M059J (cell line): ENCODE measurements at regions not wholly inside any gene's neighbourhood (a gene's known extent, or its start where the extent isn't known, plus 50 kb on each side); places are given as distances from the start of the nearest gene placed in this dataset.
"Not testable (repeated sequence)": the region's sequence is repeated elsewhere in the genome, so short reads cannot be mapped to it uniquely, and the experiment has no call there.

Source experiments
- DNase-seq: peaks from one replicate; pipeline ENCODE4 v3.0.0-alpha.2; 2012; ENCODE audit warnings: low read depth

GRCh38 chr7:81183326-81183725, 264.5 kb upstream of the SEMA3C start:
- DNase-seq: no peak

- DNase-seq: peak; percentile 62
Measured at GRCh38 chr7:81182056-81182455, 263.2 kb upstream of the SEMA3C start.

DNA sequence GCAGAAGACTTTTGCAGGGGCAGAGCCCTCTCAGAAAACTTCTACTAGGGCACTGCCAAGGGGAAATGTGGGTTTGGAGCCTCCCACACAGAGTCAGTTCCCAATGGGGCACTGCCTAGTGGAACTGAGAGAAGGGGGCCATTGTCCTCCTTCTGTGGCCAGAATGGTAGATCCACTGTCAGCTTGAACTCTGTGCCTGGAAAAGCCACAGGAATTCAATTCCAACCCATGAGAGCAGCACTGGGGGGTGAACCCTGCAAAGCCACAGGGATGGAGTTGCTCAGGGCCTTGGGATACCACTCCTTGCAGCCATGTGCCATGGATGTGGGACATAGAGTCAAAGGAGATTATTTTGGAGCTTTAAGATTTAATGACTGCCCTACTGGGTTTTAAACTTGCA, 262.2 kb upstream of the SEMA3C start:
- DNase-seq: peak; percentile 60

- DNase-seq: no peak
Measured at GRCh38 chr7:81180573-81180972, 261.7 kb upstream of the SEMA3C start.

DNA sequence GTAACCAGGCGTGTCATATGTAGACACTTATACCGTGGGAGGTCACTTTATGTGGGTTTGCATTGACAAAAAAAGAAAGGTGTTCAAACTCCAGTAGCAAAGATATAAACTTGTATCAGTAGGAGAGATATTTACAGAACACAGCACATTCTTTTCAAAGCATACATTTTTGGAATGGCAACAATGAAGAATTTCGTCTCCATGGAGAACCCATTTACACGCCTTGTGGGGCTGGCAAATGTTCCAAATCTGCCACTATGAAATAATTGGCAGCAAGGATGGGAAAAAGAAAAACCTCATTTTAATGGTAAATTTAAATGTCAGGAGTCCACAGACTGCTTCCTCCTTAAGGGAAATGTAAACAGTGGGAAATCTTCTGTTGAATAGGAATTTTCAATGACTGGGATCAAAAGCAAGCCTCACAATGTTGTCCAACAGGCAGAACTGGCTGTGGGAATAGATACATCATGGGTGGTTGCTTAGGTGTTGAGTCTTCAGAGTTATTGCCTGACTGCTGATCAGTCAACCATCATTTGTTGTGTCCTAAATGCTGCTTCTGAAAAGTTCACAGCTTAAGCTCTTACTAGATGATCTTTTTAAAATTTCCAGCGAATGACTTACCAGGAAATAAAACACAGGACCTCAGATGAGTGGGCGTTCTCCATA, 256.6 kb upstream of the SEMA3C start:
- no peak for DNase-seq

- peak; percentile 88 for DNase-seq
Measured at GRCh38 chr7:81173766-81174281, 255.0 kb upstream of the SEMA3C start.

DNA sequence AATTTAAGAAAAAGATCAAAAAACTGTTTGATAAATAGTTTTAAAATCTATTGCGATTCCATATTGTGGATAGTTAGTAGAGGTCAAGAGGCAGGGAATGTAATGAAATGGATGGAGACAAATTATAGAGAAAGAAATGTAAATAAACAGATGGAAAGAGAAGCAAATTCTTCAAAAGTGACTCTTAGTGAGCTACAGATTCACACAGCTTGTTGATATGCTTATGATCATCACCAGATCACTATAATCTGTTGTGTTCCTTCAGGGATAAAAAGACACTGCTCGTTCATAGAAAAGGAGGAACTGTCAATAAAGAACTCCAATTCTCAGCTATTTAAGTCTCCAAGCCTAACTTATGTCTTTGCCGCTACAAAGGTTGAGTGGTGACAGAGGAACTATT, 251.4 kb upstream of the SEMA3C start:
- no peak for DNase-seq

DNA sequence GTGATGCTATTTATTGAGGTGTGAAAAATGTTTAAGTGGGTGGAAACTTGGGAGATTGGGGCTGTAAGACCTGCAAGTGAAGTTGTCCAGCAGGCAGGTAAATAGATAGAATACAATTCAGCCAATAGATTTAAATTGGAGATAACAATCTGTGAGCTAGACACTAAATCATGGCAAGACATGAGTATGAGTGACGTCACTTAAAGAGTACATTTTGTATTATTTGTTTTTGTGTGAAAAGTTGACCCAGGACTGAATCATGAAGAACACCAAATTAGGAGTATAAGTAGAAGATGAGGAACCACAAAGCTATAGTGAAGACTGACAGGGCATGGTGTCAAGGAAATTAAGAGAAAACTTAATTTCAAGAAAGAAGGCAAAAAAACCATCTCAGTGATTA, 249.1 kb upstream of the SEMA3C start:
- no peak for DNase-seq

GRCh38 chr7:81165070-81165469, 246.2 kb upstream of the SEMA3C start:
- no peak for DNase-seq

GRCh38 chr7:81162771-81163525, 244.1 kb upstream of the SEMA3C start:
- DNase-seq: peak; percentile 79

GRCh38 chr7:81162234-81162633, 243.4 kb upstream of the SEMA3C start:
- DNase-seq: no peak

DNA sequence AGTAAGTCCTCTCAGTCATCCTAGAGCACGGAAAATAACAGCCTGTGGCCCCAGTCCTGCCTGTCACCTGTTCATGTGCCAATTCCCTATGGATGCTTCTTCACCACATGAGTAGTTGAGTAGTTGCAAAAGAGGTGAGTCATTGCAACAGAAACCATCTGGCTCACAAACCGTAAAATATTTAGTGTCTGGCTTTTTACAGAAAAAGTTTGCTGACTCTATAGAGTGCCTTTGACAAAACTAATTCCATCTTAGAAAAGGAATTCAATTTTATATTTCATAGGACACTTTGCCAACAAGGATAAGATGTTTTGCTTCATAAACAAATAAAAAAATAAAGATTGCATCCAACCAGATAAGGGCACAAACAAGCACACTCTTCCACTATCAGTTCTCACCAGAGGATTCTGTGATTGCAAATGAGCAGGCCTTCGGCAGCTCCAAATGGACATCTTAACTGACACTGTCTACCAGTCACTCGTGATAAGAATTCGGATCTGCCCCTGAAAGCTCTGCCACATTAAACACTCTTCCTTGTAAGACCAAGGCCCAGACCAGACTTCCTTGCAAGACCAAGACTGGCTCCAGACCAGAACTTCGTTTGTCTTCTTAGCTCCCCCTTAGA, 242.7 kb upstream of the SEMA3C start:
- peak; percentile 97 for DNase-seq

DNA sequence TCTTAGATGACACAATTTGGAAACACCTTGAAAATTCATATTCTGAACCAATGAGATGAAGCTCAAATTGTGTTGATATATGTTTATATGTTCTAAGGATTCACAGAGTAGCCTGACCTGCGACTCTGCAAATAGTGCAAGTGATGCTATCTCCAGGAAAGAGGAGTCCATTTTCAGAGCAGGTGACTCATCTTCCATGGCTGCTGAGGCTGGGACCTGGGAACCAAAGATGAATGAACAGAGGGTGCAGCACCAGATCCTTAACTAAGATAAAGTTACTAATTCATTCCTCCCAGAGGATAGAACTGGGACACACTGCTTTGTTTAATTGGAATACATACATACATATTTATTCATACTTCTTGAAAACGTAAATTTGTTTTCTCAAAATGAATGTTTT, 240.6 kb upstream of the SEMA3C start:
- peak; percentile 84 for DNase-seq

DNA sequence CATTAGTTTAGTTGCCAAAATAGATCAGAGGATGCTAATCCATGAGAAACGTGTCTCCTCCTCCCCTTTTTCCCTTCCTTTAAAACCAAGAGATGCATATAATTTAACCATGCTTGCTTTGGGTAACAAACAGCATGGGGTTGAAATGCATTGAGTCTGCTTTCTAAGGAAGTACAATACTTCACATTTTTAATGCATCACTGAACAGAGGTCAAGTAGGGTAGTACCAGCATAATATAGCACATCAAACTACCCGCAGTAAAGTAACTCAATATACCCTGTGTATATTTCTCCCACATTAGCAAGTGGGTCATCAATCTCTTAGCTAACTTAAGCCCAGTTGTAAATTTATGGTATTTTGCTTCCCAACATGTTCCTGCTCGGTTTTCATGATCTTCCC, 239.3 kb upstream of the SEMA3C start:
- no peak for DNase-seq

DNA sequence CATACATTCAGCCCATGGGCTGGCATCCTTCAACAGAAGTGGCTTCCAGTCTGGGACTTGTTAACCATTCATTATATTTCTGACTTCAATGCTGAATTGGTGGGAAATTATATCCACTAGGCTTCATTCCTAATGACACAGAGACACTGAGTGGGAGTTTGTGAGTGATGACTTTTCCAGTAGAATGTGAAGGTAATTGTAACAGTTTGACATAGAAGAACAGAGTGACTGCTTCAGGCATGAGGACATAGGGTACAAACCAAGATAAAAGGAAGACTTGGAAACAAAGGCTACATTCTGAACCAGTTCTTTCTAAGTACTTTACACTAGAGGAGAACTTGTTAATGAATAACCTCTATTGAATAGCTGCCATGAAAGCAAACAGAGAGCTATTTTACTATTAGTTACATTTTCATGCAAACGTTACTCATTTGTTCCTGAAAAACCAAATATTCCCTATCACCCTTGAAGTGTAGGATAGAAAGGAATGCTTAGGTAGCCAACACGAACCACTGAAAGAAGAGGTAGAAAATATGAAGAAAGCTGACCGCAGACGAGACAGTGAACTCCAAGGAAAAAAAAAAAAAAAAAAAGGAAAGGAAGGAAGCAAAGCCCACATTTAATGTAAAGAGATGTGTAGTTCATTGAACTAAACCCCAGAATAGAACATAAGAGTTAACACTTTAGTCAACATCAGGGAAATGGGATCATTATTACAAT, 237.0 kb upstream of the SEMA3C start:
- no peak for DNase-seq

- no peak for DNase-seq
Measured at GRCh38 chr7:81154565-81154964, 235.7 kb upstream of the SEMA3C start.

GRCh38 chr7:81152925-81153324, 234.1 kb upstream of the SEMA3C start:
- DNase-seq: not testable (repeated sequence)

GRCh38 chr7:81150951-81151361, 232.1 kb upstream of the SEMA3C start:
- DNase-seq: peak; percentile 76

DNA sequence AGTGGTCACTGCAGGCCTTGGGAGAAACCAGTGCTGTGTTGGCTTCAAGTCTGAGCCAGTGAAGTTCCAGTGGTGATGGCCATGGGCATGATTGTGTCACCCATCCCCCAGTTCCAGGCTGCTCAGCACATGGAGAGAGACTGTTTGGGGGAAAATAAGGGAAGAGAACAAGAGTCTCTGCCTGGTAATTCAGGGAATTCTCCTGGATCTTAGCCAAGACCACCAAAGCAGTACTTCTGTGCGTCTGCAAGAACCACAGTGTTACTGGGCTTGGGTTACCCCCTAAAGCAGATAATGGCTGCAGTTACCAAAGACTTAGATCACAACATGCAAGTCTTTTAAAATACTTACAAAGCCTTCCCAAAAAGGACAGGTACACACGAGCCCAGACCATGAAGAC, 225.0 kb upstream of the SEMA3C start:
- DNase-seq: no peak

- not testable (repeated sequence) for DNase-seq
Measured at GRCh38 chr7:81141257-81142205, 222.7 kb upstream of the SEMA3C start.

DNA sequence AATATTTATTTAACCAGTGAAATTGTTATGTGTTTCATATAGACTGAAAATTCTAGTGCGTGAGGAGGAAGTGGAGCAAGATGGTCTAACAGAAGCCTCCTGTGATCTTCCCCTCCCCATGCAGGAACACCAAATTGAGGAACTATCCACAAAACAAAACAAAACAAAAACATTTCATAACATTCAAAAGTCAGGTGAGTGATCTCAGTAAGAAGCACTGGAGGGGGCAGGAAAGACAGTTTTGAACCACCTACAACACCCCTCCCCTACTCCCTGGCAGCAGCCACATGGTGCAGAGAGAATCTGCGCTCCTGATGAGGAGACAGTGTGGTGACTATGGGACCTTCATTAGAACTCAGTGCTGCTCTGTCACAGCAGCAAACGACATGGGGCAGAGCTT, 221.9 kb upstream of the SEMA3C start:
- DNase-seq: no peak
